ACC112 (cell line): ENCODE measurements at regions not wholly inside any gene's neighbourhood (a gene's known extent, or its start where the extent isn't known, plus 50 kb on each side); places are given as distances from the start of the nearest gene placed in this dataset.
"Not testable (repeated sequence)": the region's sequence is repeated elsewhere in the genome, so short reads cannot be mapped to it uniquely, and the experiment has no call there.

Experiments used
- H2AFZ ChIP-seq: fragments of 200-600 bp; sonication (generic); one replicate; pipeline ENCODE4 v1.6.0; 2017; ENCODE audit warnings: antibody characterized with exemption, low read length; ENCODE audit not compliant: unreplicated experiment
- H3K27ac ChIP-seq: fragments of 200-600 bp; sonication (generic); 2 replicates; pipeline ENCODE4 v1.5.1; 2014; ENCODE audit warnings: low read depth, mild to moderate bottlenecking, antibody characterized with exemption, low read length, moderate library complexity
- H3K27me3 ChIP-seq: fragments of 200-600 bp; sonication (generic); 2 replicates; pipeline ENCODE4 v1.6.1; 2014; ENCODE audit warnings: mild to moderate bottlenecking, antibody characterized with exemption, low read length, moderate library complexity, mixed read lengths; ENCODE audit not compliant: insufficient read depth
- H3K36me3 ChIP-seq: fragments of 200-600 bp; sonication (generic); 2 replicates; pipeline ENCODE4 v1.6.1; 2016; ENCODE audit warnings: mild to moderate bottlenecking, antibody characterized with exemption, low read length, moderate library complexity, mixed read lengths; ENCODE audit not compliant: insufficient read depth
- H3K4me1 ChIP-seq: fragments of 200-600 bp; sonication (generic); one replicate; pipeline ENCODE4 v1.6.1; 2016; ENCODE audit warnings: low read length, mixed read lengths; ENCODE audit not compliant: insufficient read depth, unreplicated experiment, control insufficient read depth
- H3K4me3 ChIP-seq: fragments of 200-600 bp; sonication (generic); 2 replicates; pipeline ENCODE4 v1.5.1; 2014; ENCODE audit warnings: mild to moderate bottlenecking, low read depth, low read length
- H3K79me2 ChIP-seq: fragments of 200-600 bp; sonication (generic); one replicate; pipeline ENCODE4 v1.6.0; 2016; ENCODE audit warnings: low read length; ENCODE audit not compliant: control insufficient read depth, unreplicated experiment, insufficient read depth

GRCh38 chr7:69042138-69042537 lies 556.1 kb upstream of the AUTS2 start:
- Histone ChIP-seq H2AFZ (no peak overlapping the region), H3K27me3 (no peaks in the 10 kb centered on the region), H3K27ac (no peak overlapping the region), H3K36me3 (no peaks in the 10 kb centered on the region), H3K4me3 (no peak overlapping the region), H3K4me1 (no peaks in the 10 kb centered on the region), H3K79me2 (no peaks in the 10 kb centered on the region)

- Histone ChIP-seq H2AFZ (no peak overlapping the region), H3K4me3 (no peak overlapping the region), H3K27ac (no peak overlapping the region), H3K27me3 (no peaks in the 10 kb centered on the region), H3K4me1 (no peaks in the 10 kb centered on the region), H3K36me3 (no peaks in the 10 kb centered on the region), H3K79me2 (no peaks in the 10 kb centered on the region)
These were observed 551.0 kb upstream of the AUTS2 start for GRCh38 chr7:69047151-69047754.

GRCh38 chr7:69049326-69049725 lies 548.9 kb upstream of the AUTS2 start:
- no peaks in the 10 kb centered on the region for H3K27me3 ChIP-seq
- H2AFZ ChIP-seq, result no peak overlapping the region
- H3K4me1 ChIP-seq, result no peaks in the 10 kb centered on the region
- no peaks in the 10 kb centered on the region for H3K36me3 ChIP-seq
- no peak overlapping the region for H3K4me3 ChIP-seq
- H3K27ac ChIP-seq, result no peak overlapping the region
- no peaks in the 10 kb centered on the region for H3K79me2 ChIP-seq

GRCh38 chr7:69052447-69052846 lies 545.8 kb upstream of the AUTS2 start:
- Histone ChIP-seq H3K27me3 (no peaks in the 10 kb centered on the region), H3K4me3 (no peak overlapping the region), H3K36me3 (no peaks in the 10 kb centered on the region), H3K79me2 (no peaks in the 10 kb centered on the region), H3K27ac (no peak overlapping the region), H3K4me1 (no peaks in the 10 kb centered on the region), H2AFZ (no peak overlapping the region)

GRCh38 chr7:69060516-69060915 lies 537.8 kb upstream of the AUTS2 start:
- Histone ChIP-seq H3K4me1 (no peaks in the 10 kb centered on the region), H2AFZ (no peak overlapping the region), H3K27ac (no peak overlapping the region), H3K4me3 (no peak overlapping the region), H3K27me3 (no peaks in the 10 kb centered on the region), H3K36me3 (no peaks in the 10 kb centered on the region), H3K79me2 (no peaks in the 10 kb centered on the region)

GRCh38 chr7:69062020-69062765 lies 536.1 kb upstream of the AUTS2 start:
- Histone ChIP-seq H2AFZ (no peak overlapping the region), H3K4me1 (no peaks in the 10 kb centered on the region), H3K27me3 (no peaks in the 10 kb centered on the region), H3K36me3 (no peaks in the 10 kb centered on the region), H3K4me3 (no peak overlapping the region), H3K27ac (no peak overlapping the region), H3K79me2 (no peaks in the 10 kb centered on the region)

- H3K4me3 ChIP-seq, result no peak overlapping the region
- no peak overlapping the region for H2AFZ ChIP-seq
- no peaks in the 10 kb centered on the region for H3K4me1 ChIP-seq
- no peaks in the 10 kb centered on the region for H3K36me3 ChIP-seq
- no peak overlapping the region for H3K27ac ChIP-seq
- H3K79me2 ChIP-seq, result no peaks in the 10 kb centered on the region
- no peaks in the 10 kb centered on the region for H3K27me3 ChIP-seq
These were observed 530.9 kb upstream of the AUTS2 start for GRCh38 chr7:69067397-69067796.

- Histone ChIP-seq H3K4me3 (no peak overlapping the region), H3K4me1 (no peaks in the 10 kb centered on the region), H3K27me3 (no peaks in the 10 kb centered on the region), H2AFZ (no peak overlapping the region), H3K27ac (no peak overlapping the region), H3K36me3 (no peaks in the 10 kb centered on the region), H3K79me2 (no peaks in the 10 kb centered on the region)
These were observed 527.8 kb upstream of the AUTS2 start for GRCh38 chr7:69070476-69070875.

GRCh38 chr7:69076566-69076965 lies 521.7 kb upstream of the AUTS2 start:
- H3K36me3 ChIP-seq, result no peaks in the 10 kb centered on the region
- no peak overlapping the region for H3K27ac ChIP-seq
- no peak overlapping the region for H2AFZ ChIP-seq
- no peaks in the 10 kb centered on the region for H3K4me1 ChIP-seq
- no peaks in the 10 kb centered on the region for H3K79me2 ChIP-seq
- no peaks in the 10 kb centered on the region for H3K27me3 ChIP-seq
- no peak overlapping the region for H3K4me3 ChIP-seq

- no peak overlapping the region for H3K4me3 ChIP-seq
- H3K79me2 ChIP-seq, result no peaks in the 10 kb centered on the region
- no peaks in the 10 kb centered on the region for H3K4me1 ChIP-seq
- H2AFZ ChIP-seq, result no peak overlapping the region
- H3K27me3 ChIP-seq, result no peaks in the 10 kb centered on the region
- no peaks in the 10 kb centered on the region for H3K36me3 ChIP-seq
- no peak overlapping the region for H3K27ac ChIP-seq
These were observed 519.1 kb upstream of the AUTS2 start for GRCh38 chr7:69078997-69079769.

- H2AFZ ChIP-seq, H3K27me3 ChIP-seq, H3K4me3 ChIP-seq, H3K36me3 ChIP-seq, H3K27ac ChIP-seq, H3K4me1 ChIP-seq, H3K79me2 ChIP-seq: not testable (repeated sequence)
These were observed 511.0 kb upstream of the AUTS2 start for GRCh38 chr7:69087281-69087680.
